NB4 (cell line): ENCODE measurements at regions not wholly inside any gene's neighbourhood (a gene's known extent, or its start where the extent isn't known, plus 50 kb on each side); places are given as distances from the start of the nearest gene placed in this dataset.

Source experiments
- DNase-seq: peaks from one replicate; pipeline ENCODE4 v3.0.0; 2010; ENCODE audit warnings: low read depth
- H3K4me3 ChIP-seq: one replicate; pipeline ENCODE4 v1.5.1; 2011; ENCODE audit warnings: mild to moderate bottlenecking, low read depth, low read length, moderate library complexity
- CTCF ChIP-seq: IDR thresholded peaks from one replicate; pipeline ENCODE4 v1.5.1; 2012; ENCODE audit warnings: low read depth, low read length
- MAX ChIP-seq: IDR thresholded peaks from 2 replicates; pipeline ENCODE4 v1.6.1; 2011; ENCODE audit warnings: low read depth, low read length
- MYC ChIP-seq: IDR thresholded peaks from 2 replicates; pipeline ENCODE4 v1.6.1; 2011; ENCODE audit warnings: low read depth, low read length
- POLR2A ChIP-seq: IDR thresholded peaks from 2 replicates; pipeline ENCODE4 v1.6.1; 2011; ENCODE audit warnings: mild to moderate bottlenecking; ENCODE audit not compliant: insufficient read length; ENCODE audit errors: extremely low read depth

GRCh38 chr14:54213536-54213935, 183.3 kb upstream of the CDKN3 start:
- DNase-seq, result no peak
- TF ChIP-seq MAX (no peak), CTCF (no peak), POLR2A (no peak), MYC (no peak)
- no peak overlapping the region for H3K4me3 ChIP-seq

- DNase-seq, result no peak
- TF ChIP-seq CTCF, result no peak
- TF ChIP-seq POLR2A, result no peak
- no peak for TF ChIP-seq MAX
- no peak for TF ChIP-seq MYC
- H3K4me3 ChIP-seq, result no peak overlapping the region
Observed at GRCh38 chr14:54216827-54217226, 180.0 kb upstream of the CDKN3 start.

GRCh38 chr14:54219261-54220070, 177.3 kb upstream of the CDKN3 start:
- DNase-seq, result no peak
- no peak overlapping the region for H3K4me3 ChIP-seq
- TF ChIP-seq MYC, result no peak

- no peak overlapping the region for H3K4me3 ChIP-seq
- TF ChIP-seq POLR2A (no peak), MAX (no peak), MYC (no peak), CTCF (no peak)
- DNase-seq, result no peak
Observed at GRCh38 chr14:54220071-54220703, 176.6 kb upstream of the CDKN3 start.

- TF ChIP-seq MAX (no peak), MYC (no peak), POLR2A (no peak), CTCF (no peak)
- no peak overlapping the region for H3K4me3 ChIP-seq
- DNase-seq, result no peak
Observed at GRCh38 chr14:54220704-54221431, 175.9 kb upstream of the CDKN3 start.

- DNase-seq, result no peak
- H3K4me3 ChIP-seq, result no peak overlapping the region
- TF ChIP-seq MYC, result no peak
- no peak for TF ChIP-seq MAX
- no peak for TF ChIP-seq CTCF
- TF ChIP-seq POLR2A, result no peak
Observed at GRCh38 chr14:54221432-54221803, 175.4 kb upstream of the CDKN3 start.
